A549 (cell line): ENCODE measurements at regions not wholly inside any gene's neighbourhood (a gene's known extent, or its start where the extent isn't known, plus 50 kb on each side); places are given as distances from the start of the nearest gene placed in this dataset.

Experiments used
- ATAC-seq, 2 experiments: fragments of 200-7000 bp in 1 of 2; fragments of >200 bp in 1 of 2; cut with Nextera tagmentation in 1 of 2; cut with Tn5 transposase in 1 of 2; 3 replicates each; pipeline versions ENCODE4 v1.8.0 to v1.9.1; 2018 to 2020; ENCODE audit warnings: mild to moderate bottlenecking in 1 of 2, moderate library complexity in 1 of 2
- CTCF ChIA-PET: fragments of 300-600 bp; sonication (Branson Sonifier 250); formaldehyde crosslinking; extraction: SDS; loops from one replicate; lab custom pipeline; 2021; ENCODE audit warnings: antibody characterized with exemption, inconsistent platforms; lab: Yijun Ruan, JAX
- POLR2A ChIA-PET: fragments of 350-600 bp; formaldehyde crosslinking; extraction: SDS; loops from one replicate; lab custom pipeline; 2021; ENCODE audit warnings: antibody characterized with exemption, inconsistent platforms; lab: Yijun Ruan, JAX
- DNase-seq, 2 experiments: peaks; one replicate each; pipeline versions ENCODE4 v3.0.0 to v3.0.0-alpha.2; 2011 to 2016; ENCODE audit warnings: low read depth in 1 of 2, low spot score in 1 of 2
- FAIRE-seq: peaks from 2 replicates; lab custom pipeline; 2011; peaks lifted over from hg19 to GRCh38; lab: Jason Lieb, UNC
- H3K27ac ChIP-seq, 2 experiments: fragments of >200 bp; sonication (Bioruptor Twin); formaldehyde crosslinking; 3 replicates each; pipeline ENCODE4 v1.5.1; 2016 to 2017
- H3K4me1 ChIP-seq: fragments of >200 bp; sonication (Bioruptor Twin); formaldehyde crosslinking; 3 replicates; pipeline ENCODE4 v1.6.1; 2016
- H3K4me2 ChIP-seq: fragments of >200 bp; sonication (Bioruptor Twin); formaldehyde crosslinking; 3 replicates; pipeline ENCODE4 v1.6.1; 2016
- H3K4me3 ChIP-seq: fragments of >200 bp; sonication (Bioruptor Twin); formaldehyde crosslinking; 3 replicates; pipeline ENCODE4 v1.5.1; 2016
- H3K9me3 ChIP-seq: fragments of >200 bp; sonication (Bioruptor Twin); formaldehyde crosslinking; 3 replicates; pipeline ENCODE4 v1.6.1; 2016
- BHLHE40 ChIP-seq: IDR thresholded peaks from 2 replicates; pipeline ENCODE4 v1.6.1; 2012; ENCODE audit warnings: low read depth, low read length, inconsistent platforms
- CEBPB ChIP-seq, 2 experiments: fragments of >200 bp in 1 of 2; sonication (Bioruptor Twin) in 1 of 2; formaldehyde crosslinking in 1 of 2; IDR thresholded peaks; 2 replicates each; pipeline ENCODE4 v1.6.1; 2012 to 2016
- CHD2 ChIP-seq: fragments of 150-350 bp; IDR thresholded peaks from 2 replicates; pipeline ENCODE4 v1.6.1; 2014; ENCODE audit warnings: low read length; ENCODE audit not compliant: partially characterized antibody
- EHMT2 ChIP-seq: fragments of 200-600 bp; sonication (generic); IDR thresholded peaks from 2 replicates; pipeline ENCODE4 v1.6.1; 2016; ENCODE audit warnings: antibody characterized with exemption, low read depth, mild to moderate bottlenecking, moderate library complexity
- FOXS1 ChIP-seq: fragments of 250-450 bp; sonication (Bioruptor Pico); IDR thresholded peaks from 2 replicates; pipeline ENCODE4 v1.5.0; 2020; ENCODE audit warnings: mild to moderate bottlenecking, moderate library complexity
- PHF8 ChIP-seq: fragments of 200-600 bp; sonication (generic); IDR thresholded peaks from 2 replicates; pipeline ENCODE4 v1.6.1; 2016; ENCODE audit warnings: low read depth, mild to moderate bottlenecking, antibody characterized with exemption, moderate library complexity, borderline replicate concordance
- RCOR1 ChIP-seq: fragments of 150-350 bp; IDR thresholded peaks from 2 replicates; pipeline ENCODE4 v1.6.1; 2014; ENCODE audit warnings: antibody characterized with exemption, low read length, low read depth
- SMC3 ChIP-seq: fragments of >200 bp; sonication (Bioruptor Twin); formaldehyde crosslinking; IDR thresholded peaks from 3 replicates; pipeline ENCODE4 v1.6.1; 2018; ENCODE audit warnings: inconsistent platforms
- TFCP2L1 ChIP-seq: fragments of 250-450 bp; sonication (Bioruptor Pico); IDR thresholded peaks from 2 replicates; pipeline ENCODE4 v1.5.0; 2021; ENCODE audit warnings: mild to moderate bottlenecking
- TP53 ChIP-seq: fragments of 250-450 bp; sonication (Bioruptor Pico); IDR thresholded peaks from 2 replicates; pipeline ENCODE4 v1.5.0; 2021; ENCODE audit warnings: mild to moderate bottlenecking, moderate library complexity
- ZC3H11A ChIP-seq: fragments of 450-650 bp; IDR thresholded peaks from 2 replicates; pipeline ENCODE4 v1.6.1; 2014; ENCODE audit warnings: antibody characterized with exemption, mild to moderate bottlenecking
- ZNF302 ChIP-seq: fragments of 250-450 bp; sonication (Bioruptor Pico); IDR thresholded peaks from 2 replicates; pipeline ENCODE4 v1.9.0; 2021; ENCODE audit warnings: inconsistent platforms, mild to moderate bottlenecking, moderate library complexity
- WGBS: methylation state at CpG from one replicate; pipeline ENCODE4 v1.1.6; 2017; ENCODE audit errors: missing lambda C conversion rate; 5-methylcytosine and 5-hydroxymethylcytosine counted together
- TF ChIP-seq, protein P1 (sequence below): fragments of 200-600 bp; sonication (generic); IDR thresholded peaks from 2 replicates; pipeline ENCODE4 v1.6.1; 2016; ENCODE audit warnings: antibody characterized with exemption, mild to moderate bottlenecking, moderate library complexity
- TF ChIP-seq, protein P2 (sequence below): IDR thresholded peaks from 2 replicates; pipeline ENCODE4 v1.6.1; 2012; ENCODE audit warnings: low read depth, borderline replicate concordance
- TF ChIP-seq, protein P3 (sequence below): fragments of >200 bp; sonication (Bioruptor Twin); formaldehyde crosslinking; IDR thresholded peaks from 3 replicates; pipeline ENCODE4 v1.5.1; 2016

DNA sequence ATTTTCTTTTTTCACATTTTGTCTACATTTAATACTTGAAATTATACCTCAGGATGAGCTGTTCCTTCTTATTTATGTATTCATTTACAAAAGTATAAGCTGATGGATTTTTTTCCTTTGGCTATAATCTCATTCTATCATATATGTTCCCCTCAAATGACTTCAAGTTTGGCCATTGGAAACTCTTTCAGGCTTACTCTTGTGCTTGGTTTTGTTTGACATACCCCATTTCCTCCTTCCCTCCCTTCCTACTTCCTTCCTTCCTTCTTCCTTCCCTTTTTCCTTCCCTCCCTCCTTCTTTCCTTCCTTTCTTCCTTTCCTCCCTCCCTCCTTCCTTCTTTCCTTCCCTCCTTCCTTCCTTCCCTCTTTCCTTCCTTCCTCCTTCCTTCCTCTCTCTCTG lies 697.1 kb upstream of the ARPP21 start:
- CTCF ChIA-PET = no interaction called here
- TF ChIP-seq BHLHE40 = no peak
- TF ChIP-seq RCOR1 = no peak
- no peak for TF ChIP-seq EHMT2
- TF ChIP-seq SMC3 = no peak
- no peak for TF ChIP-seq CEBPB (IDR thresholded peaks at IDR 0.05)
- TF ChIP-seq ZNF302 (CRISPR knock-in tag) = no peak
- TF ChIP-seq TFCP2L1 (CRISPR knock-in tag) = no peak
- TF ChIP-seq, protein P1, sequence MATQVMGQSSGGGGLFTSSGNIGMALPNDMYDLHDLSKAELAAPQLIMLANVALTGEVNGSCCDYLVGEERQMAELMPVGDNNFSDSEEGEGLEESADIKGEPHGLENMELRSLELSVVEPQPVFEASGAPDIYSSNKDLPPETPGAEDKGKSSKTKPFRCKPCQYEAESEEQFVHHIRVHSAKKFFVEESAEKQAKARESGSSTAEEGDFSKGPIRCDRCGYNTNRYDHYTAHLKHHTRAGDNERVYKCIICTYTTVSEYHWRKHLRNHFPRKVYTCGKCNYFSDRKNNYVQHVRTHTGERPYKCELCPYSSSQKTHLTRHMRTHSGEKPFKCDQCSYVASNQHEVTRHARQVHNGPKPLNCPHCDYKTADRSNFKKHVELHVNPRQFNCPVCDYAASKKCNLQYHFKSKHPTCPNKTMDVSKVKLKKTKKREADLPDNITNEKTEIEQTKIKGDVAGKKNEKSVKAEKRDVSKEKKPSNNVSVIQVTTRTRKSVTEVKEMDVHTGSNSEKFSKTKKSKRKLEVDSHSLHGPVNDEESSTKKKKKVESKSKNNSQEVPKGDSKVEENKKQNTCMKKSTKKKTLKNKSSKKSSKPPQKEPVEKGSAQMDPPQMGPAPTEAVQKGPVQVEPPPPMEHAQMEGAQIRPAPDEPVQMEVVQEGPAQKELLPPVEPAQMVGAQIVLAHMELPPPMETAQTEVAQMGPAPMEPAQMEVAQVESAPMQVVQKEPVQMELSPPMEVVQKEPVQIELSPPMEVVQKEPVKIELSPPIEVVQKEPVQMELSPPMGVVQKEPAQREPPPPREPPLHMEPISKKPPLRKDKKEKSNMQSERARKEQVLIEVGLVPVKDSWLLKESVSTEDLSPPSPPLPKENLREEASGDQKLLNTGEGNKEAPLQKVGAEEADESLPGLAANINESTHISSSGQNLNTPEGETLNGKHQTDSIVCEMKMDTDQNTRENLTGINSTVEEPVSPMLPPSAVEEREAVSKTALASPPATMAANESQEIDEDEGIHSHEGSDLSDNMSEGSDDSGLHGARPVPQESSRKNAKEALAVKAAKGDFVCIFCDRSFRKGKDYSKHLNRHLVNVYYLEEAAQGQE = no peak

DNA sequence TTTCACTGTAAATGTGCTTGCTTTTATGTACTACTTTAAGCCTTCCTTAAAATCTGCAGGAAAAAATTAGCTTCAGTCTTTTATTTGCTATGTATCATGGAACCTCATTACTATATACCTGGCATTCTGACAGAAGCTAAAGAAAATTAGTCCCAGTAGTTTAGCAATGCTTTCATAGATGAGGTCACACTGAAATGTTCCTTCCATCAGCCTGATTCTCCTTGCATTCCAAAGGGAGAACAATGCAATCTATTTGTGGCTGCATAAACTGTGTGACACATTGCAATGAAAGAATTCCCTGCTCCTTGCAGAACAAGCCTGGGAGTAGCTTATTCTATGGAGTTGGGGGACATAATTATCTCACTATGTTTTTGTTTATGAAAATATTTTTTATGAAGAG lies 691.5 kb upstream of the ARPP21 start:
- ChIA-PET CTCF (no interaction called here), POLR2A (no interaction called here)
- no peak overlapping the region for H3K4me2 ChIP-seq
- FAIRE-seq (no peak), DNase-seq (no peak), ATAC-seq (no peak)
- no peaks in the 10 kb centered on the region for H3K4me1 ChIP-seq
- no peak overlapping the region for H3K4me3 ChIP-seq
- no peak overlapping the region for H3K27ac ChIP-seq
- H3K9me3 ChIP-seq = no peaks in the 10 kb centered on the region; the same call in 1 of the 3 replicates
- no peak for TF ChIP-seq PHF8

More for the DNA sequence above, 697.1 kb upstream of the ARPP21 start:
- Histone ChIP-seq H3K4me2 (no peak overlapping the region), H3K27ac (no peak overlapping the region), H3K9me3 (no peaks in the 10 kb centered on the region), H3K4me3 (no peak overlapping the region), H3K4me1 (no peaks in the 10 kb centered on the region)
- POLR2A ChIA-PET = no interaction called here
- DNase-seq (no peak), FAIRE-seq (no peak), ATAC-seq (no peak)

DNA sequence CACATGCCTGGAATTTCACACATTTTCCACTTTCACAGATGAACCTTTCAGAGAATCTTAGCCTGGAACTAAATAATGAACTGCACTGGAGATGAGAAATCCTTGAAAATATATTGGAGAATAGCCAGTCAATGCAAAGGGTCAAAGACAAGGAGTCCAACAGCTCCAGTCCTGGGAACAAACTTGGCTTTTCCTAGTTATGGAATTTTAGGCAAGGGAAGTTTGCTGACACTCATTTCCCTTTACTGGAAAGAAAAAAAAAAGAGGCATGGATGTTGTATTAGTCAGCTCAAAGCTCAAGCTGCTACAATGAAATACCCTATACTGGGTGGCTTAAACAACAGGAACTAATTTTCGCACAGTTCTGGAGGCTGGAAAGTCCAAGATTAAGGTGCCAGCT lies 690.8 kb upstream of the ARPP21 start:
- Histone ChIP-seq H3K4me2 (no peak overlapping the region), H3K4me3 (no peak overlapping the region), H3K27ac (no peak overlapping the region), H3K9me3 (no peaks in the 10 kb centered on the region; the same call in 1 of the 3 replicates), H3K4me1 (no peaks in the 10 kb centered on the region)
- DNase-seq (no peak), ATAC-seq (no peak), FAIRE-seq (no peak)
- WGBS = 11% methylated on average over 1 of the region's 1 CpG
- CTCF ChIA-PET = no interaction called here
- POLR2A ChIA-PET = no interaction called here
- TF ChIP-seq CHD2 (no peak), EHMT2 (no peak)
- TF ChIP-seq, protein P2, sequence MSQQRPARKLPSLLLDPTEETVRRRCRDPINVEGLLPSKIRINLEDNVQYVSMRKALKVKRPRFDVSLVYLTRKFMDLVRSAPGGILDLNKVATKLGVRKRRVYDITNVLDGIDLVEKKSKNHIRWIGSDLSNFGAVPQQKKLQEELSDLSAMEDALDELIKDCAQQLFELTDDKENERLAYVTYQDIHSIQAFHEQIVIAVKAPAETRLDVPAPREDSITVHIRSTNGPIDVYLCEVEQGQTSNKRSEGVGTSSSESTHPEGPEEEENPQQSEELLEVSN = no peak
- TF ChIP-seq, protein P3, sequence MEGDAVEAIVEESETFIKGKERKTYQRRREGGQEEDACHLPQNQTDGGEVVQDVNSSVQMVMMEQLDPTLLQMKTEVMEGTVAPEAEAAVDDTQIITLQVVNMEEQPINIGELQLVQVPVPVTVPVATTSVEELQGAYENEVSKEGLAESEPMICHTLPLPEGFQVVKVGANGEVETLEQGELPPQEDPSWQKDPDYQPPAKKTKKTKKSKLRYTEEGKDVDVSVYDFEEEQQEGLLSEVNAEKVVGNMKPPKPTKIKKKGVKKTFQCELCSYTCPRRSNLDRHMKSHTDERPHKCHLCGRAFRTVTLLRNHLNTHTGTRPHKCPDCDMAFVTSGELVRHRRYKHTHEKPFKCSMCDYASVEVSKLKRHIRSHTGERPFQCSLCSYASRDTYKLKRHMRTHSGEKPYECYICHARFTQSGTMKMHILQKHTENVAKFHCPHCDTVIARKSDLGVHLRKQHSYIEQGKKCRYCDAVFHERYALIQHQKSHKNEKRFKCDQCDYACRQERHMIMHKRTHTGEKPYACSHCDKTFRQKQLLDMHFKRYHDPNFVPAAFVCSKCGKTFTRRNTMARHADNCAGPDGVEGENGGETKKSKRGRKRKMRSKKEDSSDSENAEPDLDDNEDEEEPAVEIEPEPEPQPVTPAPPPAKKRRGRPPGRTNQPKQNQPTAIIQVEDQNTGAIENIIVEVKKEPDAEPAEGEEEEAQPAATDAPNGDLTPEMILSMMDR = no peak

DNA sequence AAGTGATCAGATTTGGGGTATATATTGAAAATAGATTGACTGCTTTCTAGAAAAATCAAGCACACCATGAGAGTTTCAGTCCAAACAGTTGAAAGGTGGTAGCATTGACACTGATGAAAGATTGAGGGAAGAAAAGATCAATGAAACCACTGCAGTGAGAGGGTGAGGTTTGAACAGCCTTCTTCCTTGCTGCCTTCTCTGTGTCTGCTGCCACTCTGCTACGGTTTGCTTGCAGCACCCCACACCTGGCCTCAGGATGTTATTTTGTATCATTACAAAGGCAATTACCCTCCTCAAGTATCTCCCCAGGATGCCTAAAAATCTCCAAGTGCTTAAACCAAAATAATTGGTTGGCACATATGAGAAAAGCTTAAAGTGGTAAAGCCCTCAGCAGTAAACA lies 683.6 kb upstream of the ARPP21 start:
- WGBS = 17% methylated on average over 1 of the region's 1 CpG
- CTCF ChIA-PET = no interaction called here
- Histone ChIP-seq H3K4me2 (no peak overlapping the region), H3K4me3 (no peak overlapping the region), H3K27ac (no peak overlapping the region), H3K9me3 (no peaks in the 10 kb centered on the region; the same call in 2 of the 3 replicates), H3K4me1 (no peaks in the 10 kb centered on the region)
- no peak for FAIRE-seq
- no peak for ATAC-seq
- DNase-seq = no peak
- POLR2A ChIA-PET = no interaction called here
- TF ChIP-seq TP53 (CRISPR knock-in tag) = no peak
- no peak for TF ChIP-seq ZC3H11A
- no peak for TF ChIP-seq FOXS1 (CRISPR knock-in tag)
- no peak for TF ChIP-seq EHMT2
